Activated naive CD8-positive, alpha-beta T cell (primary cell): ENCODE measurements at regions not wholly inside any gene's neighbourhood (a gene's known extent, or its start where the extent isn't known, plus 50 kb on each side); places are given as distances from the start of the nearest gene placed in this dataset.

Source experiments
- H3K27ac Mint-ChIP-seq: one replicate; pipeline ENCODE4 v1.8.0; 2021; ENCODE audit warnings: mixed read lengths
- H3K27me3 Mint-ChIP-seq: one replicate; pipeline ENCODE4 v1.8.0; 2021; ENCODE audit warnings: mixed read lengths
- H3K36me3 Mint-ChIP-seq: one replicate; pipeline ENCODE4 v1.8.0; 2021; ENCODE audit warnings: mixed read lengths
- H3K4me1 Mint-ChIP-seq: one replicate; pipeline ENCODE4 v1.8.0; 2021; ENCODE audit warnings: low read depth, mixed read lengths
- H3K4me3 Mint-ChIP-seq: one replicate; pipeline ENCODE4 v1.8.0; 2021; ENCODE audit warnings: mild to moderate bottlenecking, mixed read lengths
- H3K9me3 Mint-ChIP-seq: one replicate; pipeline ENCODE4 v1.8.0; 2021; ENCODE audit warnings: low read depth, mixed read lengths

DNA sequence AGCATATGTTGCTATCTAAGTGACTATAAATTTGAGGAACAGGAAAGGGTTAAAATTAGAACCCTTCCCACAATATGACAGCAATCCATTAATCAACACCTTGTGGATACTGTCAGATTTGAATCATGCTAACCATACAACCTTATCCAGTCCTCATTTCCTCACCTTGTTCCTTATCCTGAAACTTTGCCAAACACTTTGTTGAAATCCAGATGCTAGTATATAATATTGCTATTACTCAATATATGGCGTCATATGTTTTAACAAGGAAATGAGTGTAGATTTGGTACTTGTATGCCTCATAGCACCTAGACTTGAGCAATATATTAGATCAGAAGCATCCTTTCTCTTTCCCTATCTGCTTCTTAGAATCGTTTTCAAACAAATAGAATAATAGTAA is 66.3 kb upstream of the SLC25A13 start:
- H3K36me3 Mint-ChIP-seq, result no peaks in the 10 kb centered on the region
- H3K4me1 Mint-ChIP-seq, result no peaks in the 10 kb centered on the region
- no peak overlapping the region for H3K27ac Mint-ChIP-seq
- no peaks in the 10 kb centered on the region for H3K9me3 Mint-ChIP-seq
- H3K27me3 Mint-ChIP-seq, result peaks cover 6% of the 10 kb centered on the region
- no peak overlapping the region for H3K4me3 Mint-ChIP-seq

GRCh38 chr7:96380111-96380512 is 58.2 kb upstream of the SLC25A13 start:
- no peaks in the 10 kb centered on the region for H3K36me3 Mint-ChIP-seq
- no peaks in the 10 kb centered on the region for H3K9me3 Mint-ChIP-seq
- no peak overlapping the region for H3K4me3 Mint-ChIP-seq
- H3K27me3 Mint-ChIP-seq, result peaks cover 4% of the 10 kb centered on the region
- no peak overlapping the region for H3K27ac Mint-ChIP-seq
- no peaks in the 10 kb centered on the region for H3K4me1 Mint-ChIP-seq

GRCh38 chr7:96377399-96377798 is 55.5 kb upstream of the SLC25A13 start:
- Mint-ChIP-seq H3K27me3 (peaks cover 6% of the 10 kb centered on the region), H3K4me3 (no peak overlapping the region), H3K27ac (no peak overlapping the region), H3K9me3 (no peaks in the 10 kb centered on the region), H3K36me3 (no peaks in the 10 kb centered on the region), H3K4me1 (no peaks in the 10 kb centered on the region)
